C1 segment of cervical spinal cord (tissue), 14 donors: ENCODE measurements at regions not wholly inside any gene's neighbourhood (a gene's known extent, or its start where the extent isn't known, plus 50 kb on each side); places are given as distances from the start of the nearest gene placed in this dataset.
"Not testable (repeated sequence)": the region's sequence is repeated elsewhere in the genome, so short reads cannot be mapped to it uniquely, and the experiment has no call there.

Source experiments
- DNase-seq, 14 donors: peaks; one replicate each; lab custom pipeline; 2025; lab: John Stamatoyannopoulos, UW

- no peak for DNase-seq
These were observed 201.0 kb downstream of the PRL start for GRCh38 chr6:22095836-22096235.

GRCh38 chr6:22098601-22099031 lies 198.2 kb downstream of the PRL start:
- DNase-seq = no peak

GRCh38 chr6:22099231-22099630 lies 197.6 kb downstream of the PRL start:
- DNase-seq = no peak

GRCh38 chr6:22099923-22100322 lies 196.9 kb downstream of the PRL start:
- no peak for DNase-seq

- DNase-seq = no peak
These were observed 195.7 kb downstream of the PRL start for GRCh38 chr6:22101163-22101562.

GRCh38 chr6:22102671-22103070 lies 194.2 kb downstream of the PRL start:
- no peak for DNase-seq

- DNase-seq = no peak
These were observed 190.4 kb downstream of the PRL start for GRCh38 chr6:22106451-22106850.

GRCh38 chr6:22106961-22107360 lies 189.9 kb downstream of the PRL start:
- no peak for DNase-seq

- no peak for DNase-seq
These were observed 188.6 kb downstream of the PRL start for GRCh38 chr6:22108199-22108598.

- no peak for DNase-seq
These were observed 186.8 kb downstream of the PRL start for GRCh38 chr6:22110061-22110460.

GRCh38 chr6:22112461-22112860 lies 184.4 kb downstream of the PRL start:
- DNase-seq = no peak

- no peak for DNase-seq
These were observed 183.6 kb downstream of the PRL start for GRCh38 chr6:22113026-22113766.

GRCh38 chr6:22115559-22115958 lies 181.3 kb downstream of the PRL start:
- no peak for DNase-seq

GRCh38 chr6:22117631-22118030 lies 179.2 kb downstream of the PRL start:
- DNase-seq = no peak

GRCh38 chr6:22119500-22119899 lies 177.3 kb downstream of the PRL start:
- DNase-seq = no peak

- DNase-seq = no peak
These were observed 172.1 kb downstream of the PRL start for GRCh38 chr6:22124756-22125155.

- DNase-seq = no peak
These were observed 169.9 kb downstream of the PRL start for GRCh38 chr6:22126910-22127309.

- DNase-seq = no peak
These were observed 167.1 kb downstream of the PRL start for GRCh38 chr6:22129751-22130150.

- DNase-seq = no peak
These were observed 164.2 kb downstream of the PRL start for GRCh38 chr6:22132656-22133055.

GRCh38 chr6:22133357-22133756 lies 163.5 kb downstream of the PRL start:
- no peak for DNase-seq

GRCh38 chr6:22134308-22134707 lies 162.5 kb downstream of the PRL start:
- DNase-seq = no peak

GRCh38 chr6:22135395-22135794 lies 161.4 kb downstream of the PRL start:
- no peak for DNase-seq

- DNase-seq = not testable (repeated sequence)
These were observed 156.1 kb downstream of the PRL start for GRCh38 chr6:22140736-22141135.

- DNase-seq = no peak
These were observed 155.5 kb downstream of the PRL start for GRCh38 chr6:22141241-22141745.
